HAP-1 (cell line): ENCODE measurements at regions not wholly inside any gene's neighbourhood (a gene's known extent, or its start where the extent isn't known, plus 50 kb on each side); places are given as distances from the start of the nearest gene placed in this dataset.

Experiments used
- DNase-seq, 2 experiments: peaks; one replicate each; pipeline ENCODE4 v3.0.0-alpha.2; 2016 to 2020; ENCODE audit warnings: low spot score in 2 of 2
- H3K27me3 ChIP-seq: fragments of 250-450 bp; sonication (Bioruptor Pico); 2 replicates; pipeline ENCODE4 v1.5.1; 2020; ENCODE audit warnings: low read depth, mild to moderate bottlenecking, moderate library complexity
- H3K36me3 ChIP-seq: fragments of 250-450 bp; sonication (Bioruptor Pico); replicated peaks from 2 replicates; pipeline ENCODE4 v1.5.1; 2020; ENCODE audit warnings: mild to moderate bottlenecking
- H3K4me1 ChIP-seq: fragments of 250-450 bp; sonication (Bioruptor Pico); 2 replicates; pipeline ENCODE4 v1.5.1; 2020; ENCODE audit warnings: mild to moderate bottlenecking
- H3K4me3 ChIP-seq: fragments of 250-450 bp; sonication (Bioruptor Pico); 2 replicates; pipeline ENCODE4 v1.5.1; 2020; ENCODE audit warnings: mild to moderate bottlenecking, moderate library complexity
- H3K9me3 ChIP-seq: fragments of 250-450 bp; sonication (Bioruptor Pico); 2 replicates; pipeline ENCODE4 v1.5.1; 2020; ENCODE audit warnings: mild to moderate bottlenecking, moderate library complexity
- in situ Hi-C: fragments of 300-500 bp; cut with MboI; formaldehyde crosslinking; loops from 3 replicates; pipeline ENCODE4 v1.14.3; 2020; ENCODE audit warnings: low sequenced_read_pairs, inconsistent platforms, mixed read lengths

DNA sequence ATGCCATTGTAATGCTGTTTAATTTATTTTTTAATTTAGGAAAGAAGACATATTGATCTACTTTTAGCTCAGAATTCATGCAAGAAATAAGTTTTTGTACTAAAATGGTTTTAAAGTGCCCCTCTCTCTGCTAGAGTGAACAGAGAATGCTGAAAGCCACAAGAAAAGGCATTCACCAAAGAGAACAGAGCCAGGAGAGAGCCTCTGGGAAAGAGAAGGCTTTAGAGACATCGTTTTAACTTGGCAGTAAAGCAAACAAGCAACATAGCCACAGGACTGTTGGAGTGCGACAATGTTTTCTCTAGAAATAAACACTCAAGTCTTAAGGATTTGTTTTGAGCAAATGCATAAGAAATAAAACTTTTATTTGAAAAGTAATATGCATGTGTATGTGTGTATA, 484.1 kb upstream of the CPEB2 start:
- no peaks in the 10 kb centered on the region for H3K4me1 ChIP-seq
- in situ Hi-C loops, result no loop called here
- no peak for DNase-seq
- H3K9me3 ChIP-seq, result no peaks in the 10 kb centered on the region
- H3K27me3 ChIP-seq, result no peaks in the 10 kb centered on the region
- no peak overlapping the region for H3K4me3 ChIP-seq
- no peaks in the 10 kb centered on the region for H3K36me3 ChIP-seq

DNA sequence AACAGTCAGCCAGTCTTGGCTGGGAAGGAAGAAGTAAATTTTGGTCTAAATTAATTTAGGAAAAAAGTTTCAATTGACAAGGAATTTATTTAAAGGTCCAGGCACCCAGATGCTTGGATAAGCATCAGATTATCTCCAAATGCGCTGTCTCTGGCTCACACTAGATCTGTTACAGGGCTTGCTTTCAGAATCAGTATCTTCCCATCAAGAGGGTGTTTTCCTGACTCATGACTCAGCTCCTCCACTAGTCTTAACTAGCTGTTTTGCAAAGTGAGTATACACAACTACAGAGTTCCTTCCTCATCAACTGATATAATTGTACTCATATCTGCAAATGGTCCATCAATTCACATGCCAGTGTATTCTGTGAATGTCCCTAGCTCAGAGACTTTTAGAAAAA, 482.1 kb upstream of the CPEB2 start:
- no peak for DNase-seq

DNA sequence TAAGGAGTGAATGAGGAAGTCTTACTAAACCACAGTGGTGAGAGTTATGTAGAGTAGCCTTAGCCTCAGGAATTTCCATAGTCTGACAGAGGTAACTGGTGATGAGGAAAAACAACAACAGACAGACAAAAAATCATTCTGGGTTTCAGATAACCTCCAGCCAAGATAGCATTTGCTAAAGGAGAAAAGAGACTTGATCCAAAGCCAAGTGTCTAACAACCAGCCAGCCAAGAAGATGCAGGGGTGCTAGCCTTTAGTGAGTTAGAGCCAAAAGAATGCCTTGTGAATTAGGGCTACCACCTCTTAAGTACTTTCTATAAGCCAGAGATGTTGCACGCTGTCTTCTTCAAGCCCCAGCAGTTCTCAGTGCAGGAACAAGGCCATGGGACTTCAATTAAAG, 478.0 kb upstream of the CPEB2 start:
- DNase-seq, result no peak
- Histone ChIP-seq H3K4me3 (no peak overlapping the region), H3K27me3 (no peaks in the 10 kb centered on the region), H3K4me1 (no peaks in the 10 kb centered on the region), H3K9me3 (no peaks in the 10 kb centered on the region), H3K36me3 (no peaks in the 10 kb centered on the region)
- in situ Hi-C loops, result no loop called here

More for the DNA sequence above, 482.1 kb upstream of the CPEB2 start:
- no peak overlapping the region for H3K4me3 ChIP-seq
- no peaks in the 10 kb centered on the region for H3K9me3 ChIP-seq
- in situ Hi-C loops, result no loop called here
- no peaks in the 10 kb centered on the region for H3K36me3 ChIP-seq
- no peaks in the 10 kb centered on the region for H3K4me1 ChIP-seq
- no peaks in the 10 kb centered on the region for H3K27me3 ChIP-seq

DNA sequence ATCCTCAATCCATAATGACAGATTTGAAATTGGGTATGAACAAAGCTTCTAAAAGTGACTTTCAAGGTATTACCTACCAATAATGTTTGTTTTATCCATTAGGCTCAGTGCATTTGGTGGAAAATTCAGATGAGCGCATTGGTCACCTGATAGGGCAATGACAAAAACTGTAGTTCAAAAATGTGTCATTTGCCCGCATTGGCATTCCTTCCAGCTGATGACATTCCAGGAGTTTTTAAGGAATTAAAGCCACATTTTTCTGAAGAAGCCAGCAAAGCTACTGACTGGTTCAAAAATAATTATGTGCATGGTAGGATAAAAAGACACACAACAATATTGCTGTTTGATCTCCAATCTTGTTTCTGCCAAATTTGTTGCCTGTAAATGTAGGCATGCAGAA, 473.4 kb upstream of the CPEB2 start:
- H3K4me3 ChIP-seq, result no peak overlapping the region
- no peak for DNase-seq
- no peaks in the 10 kb centered on the region for H3K4me1 ChIP-seq
- in situ Hi-C loops, result no loop called here
- no peaks in the 10 kb centered on the region for H3K36me3 ChIP-seq
- no peaks in the 10 kb centered on the region for H3K27me3 ChIP-seq
- no peaks in the 10 kb centered on the region for H3K9me3 ChIP-seq

DNA sequence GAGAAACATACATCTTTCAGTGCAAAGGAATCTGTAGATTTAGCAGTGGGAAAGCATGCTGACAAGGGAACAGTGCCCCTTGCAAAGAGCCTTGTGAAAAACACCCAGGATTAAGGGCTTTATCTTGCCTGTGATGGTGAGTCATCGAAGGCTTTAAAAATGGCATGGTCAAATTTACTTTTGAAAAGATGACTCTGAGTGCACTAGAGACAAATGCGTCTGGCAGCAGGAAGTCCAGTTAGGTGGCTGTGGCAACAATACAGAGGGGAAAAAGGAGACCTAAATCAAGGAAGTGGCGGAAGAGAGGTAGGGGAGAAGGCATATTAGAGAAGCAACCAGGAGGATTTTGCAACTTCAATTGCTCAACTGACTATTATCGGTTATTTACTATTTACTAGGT, 472.6 kb upstream of the CPEB2 start:
- no peaks in the 10 kb centered on the region for H3K4me1 ChIP-seq
- in situ Hi-C loops, result no loop called here
- H3K4me3 ChIP-seq, result no peak overlapping the region
- H3K9me3 ChIP-seq, result no peaks in the 10 kb centered on the region
- no peaks in the 10 kb centered on the region for H3K36me3 ChIP-seq
- DNase-seq, result no peak
- H3K27me3 ChIP-seq, result no peaks in the 10 kb centered on the region

DNA sequence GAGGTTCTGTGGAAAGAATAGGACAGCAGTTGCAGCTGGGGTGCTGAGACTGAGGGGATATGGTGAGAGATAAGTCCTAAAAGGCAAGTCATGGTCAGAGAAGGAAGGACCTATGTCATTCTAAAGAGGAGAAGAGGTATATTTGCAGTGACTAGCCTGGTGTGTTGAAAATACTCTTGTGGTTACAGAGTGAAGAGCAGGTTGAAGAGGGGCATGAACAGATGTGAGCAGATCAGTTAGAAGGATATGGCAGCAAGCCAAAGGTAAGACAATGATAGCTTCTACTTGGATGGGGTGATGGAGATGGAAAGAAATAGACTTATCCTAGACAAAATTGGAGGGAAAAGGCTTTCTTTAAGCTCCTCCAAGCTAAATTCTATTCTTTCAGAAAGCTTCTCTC, 469.8 kb upstream of the CPEB2 start:
- DNase-seq, result no peak
- Histone ChIP-seq H3K27me3 (no peaks in the 10 kb centered on the region), H3K4me1 (no peaks in the 10 kb centered on the region), H3K36me3 (no peaks in the 10 kb centered on the region), H3K9me3 (no peaks in the 10 kb centered on the region), H3K4me3 (no peak overlapping the region)
- in situ Hi-C loops, result no loop called here

DNA sequence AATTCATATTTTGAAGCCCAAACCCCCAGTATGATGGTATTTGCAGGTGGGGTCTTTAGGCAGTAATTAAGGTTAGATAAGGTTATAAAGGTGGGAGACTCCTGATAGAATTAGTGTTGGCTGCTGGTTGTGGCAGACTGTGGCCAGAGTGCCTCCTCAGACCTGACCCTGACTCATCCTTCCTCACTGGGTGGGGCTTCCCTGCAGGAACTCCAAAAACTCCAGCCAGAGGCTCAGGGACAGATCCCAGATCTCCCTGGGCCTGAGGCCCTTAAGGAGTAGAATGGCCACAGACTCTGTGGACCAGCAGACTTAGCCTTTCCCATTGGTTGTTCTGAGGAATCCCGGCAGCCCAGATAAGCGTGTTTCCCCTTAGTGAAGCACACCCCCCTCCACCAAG, 463.0 kb upstream of the CPEB2 start:
- Histone ChIP-seq H3K9me3 (no peaks in the 10 kb centered on the region), H3K36me3 (no peaks in the 10 kb centered on the region), H3K27me3 (no peaks in the 10 kb centered on the region), H3K4me1 (no peaks in the 10 kb centered on the region), H3K4me3 (no peak overlapping the region)
- DNase-seq, result no peak
- in situ Hi-C loops, result no loop called here

DNA sequence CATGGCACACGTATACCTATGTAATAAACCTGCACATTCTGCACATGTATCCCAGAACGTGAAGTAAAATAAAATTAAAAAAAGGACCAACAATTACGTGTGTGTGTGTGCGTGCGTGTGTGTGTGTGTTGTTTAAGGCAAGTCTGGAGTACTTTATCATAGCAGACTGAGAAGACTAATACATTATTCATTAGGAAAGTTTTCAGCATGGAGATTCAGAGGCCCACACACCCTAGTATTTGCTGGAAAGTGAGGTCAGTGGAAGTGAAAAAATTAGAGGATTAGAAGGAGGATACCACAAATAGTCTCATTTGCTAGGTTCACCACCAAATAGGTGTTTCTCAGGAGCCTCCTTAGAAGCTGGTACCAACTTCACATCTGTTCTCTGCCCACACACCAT, 457.1 kb upstream of the CPEB2 start:
- in situ Hi-C loops, result no loop called here
- no peaks in the 10 kb centered on the region for H3K27me3 ChIP-seq
- H3K4me3 ChIP-seq, result no peak overlapping the region
- H3K9me3 ChIP-seq, result no peaks in the 10 kb centered on the region
- no peak for DNase-seq
- no peaks in the 10 kb centered on the region for H3K36me3 ChIP-seq
- no peaks in the 10 kb centered on the region for H3K4me1 ChIP-seq

DNA sequence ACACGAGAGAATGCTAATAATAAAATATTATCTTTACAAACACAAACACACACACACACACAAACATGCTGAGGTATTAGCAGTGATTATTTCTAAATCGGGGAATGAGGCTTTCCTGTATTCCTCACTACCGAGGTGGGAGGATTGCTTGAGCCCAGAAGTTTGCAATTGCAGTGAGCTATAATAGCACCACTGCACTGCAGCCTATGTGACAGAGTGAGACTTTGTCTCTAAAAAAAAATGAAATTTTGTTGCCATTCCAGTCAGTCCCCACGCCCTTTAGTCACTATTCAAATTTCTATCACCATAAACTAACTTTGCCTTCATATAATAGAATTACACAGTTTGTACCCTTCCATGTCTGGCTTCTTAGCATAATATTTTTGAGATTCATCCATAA, 456.5 kb upstream of the CPEB2 start:
- Histone ChIP-seq H3K36me3 (no peaks in the 10 kb centered on the region), H3K4me1 (no peaks in the 10 kb centered on the region), H3K4me3 (no peak overlapping the region), H3K27me3 (no peaks in the 10 kb centered on the region), H3K9me3 (no peaks in the 10 kb centered on the region)
- no peak for DNase-seq
- in situ Hi-C loops, result no loop called here

DNA sequence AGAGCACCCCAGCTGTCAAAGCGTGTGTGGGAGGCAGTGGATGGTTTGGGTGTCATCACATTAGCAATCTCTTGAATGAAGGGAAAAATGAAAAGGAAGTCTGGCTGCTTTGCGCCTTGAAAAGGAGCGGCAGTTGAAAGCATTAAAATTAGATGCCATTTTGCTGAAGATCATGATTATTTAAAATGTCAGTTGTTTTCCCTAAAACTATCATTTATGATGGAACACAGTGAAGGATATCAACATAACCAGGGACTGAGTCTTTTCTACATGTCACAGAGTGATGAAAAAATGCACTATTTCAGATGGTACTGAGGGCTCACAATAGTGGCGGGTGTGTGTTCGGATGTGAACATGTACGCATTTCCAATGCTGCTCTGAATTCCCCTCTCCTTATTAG, 450.2 kb upstream of the CPEB2 start:
- Histone ChIP-seq H3K4me1 (no peaks in the 10 kb centered on the region), H3K36me3 (no peaks in the 10 kb centered on the region), H3K4me3 (no peak overlapping the region), H3K9me3 (no peaks in the 10 kb centered on the region), H3K27me3 (no peaks in the 10 kb centered on the region)
- in situ Hi-C loops, result no loop called here
- no peak for DNase-seq

DNA sequence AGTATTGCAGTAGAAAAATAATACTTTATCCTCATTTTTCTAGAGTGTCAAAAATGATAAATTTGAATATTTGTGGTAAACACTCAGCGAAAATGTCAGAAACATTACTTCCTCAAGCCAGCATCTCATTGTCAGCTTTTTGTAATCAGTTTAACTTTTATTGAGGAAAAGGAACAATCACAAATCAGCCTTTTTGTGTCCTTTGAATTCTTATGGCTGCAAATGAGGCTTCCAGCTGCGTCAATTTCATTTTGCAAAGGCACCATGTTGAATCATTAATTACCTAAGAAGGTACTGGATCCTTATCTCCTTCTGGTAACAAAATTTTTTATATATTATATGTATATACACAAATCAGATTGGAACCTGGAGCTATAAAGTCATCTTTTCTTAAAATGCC, 442.6 kb upstream of the CPEB2 start:
- DNase-seq, result no peak
- H3K4me3 ChIP-seq, result no peak overlapping the region
- H3K9me3 ChIP-seq, result no peaks in the 10 kb centered on the region
- H3K4me1 ChIP-seq, result no peaks in the 10 kb centered on the region
- H3K27me3 ChIP-seq, result no peaks in the 10 kb centered on the region
- in situ Hi-C loops, result no loop called here
- no peaks in the 10 kb centered on the region for H3K36me3 ChIP-seq

DNA sequence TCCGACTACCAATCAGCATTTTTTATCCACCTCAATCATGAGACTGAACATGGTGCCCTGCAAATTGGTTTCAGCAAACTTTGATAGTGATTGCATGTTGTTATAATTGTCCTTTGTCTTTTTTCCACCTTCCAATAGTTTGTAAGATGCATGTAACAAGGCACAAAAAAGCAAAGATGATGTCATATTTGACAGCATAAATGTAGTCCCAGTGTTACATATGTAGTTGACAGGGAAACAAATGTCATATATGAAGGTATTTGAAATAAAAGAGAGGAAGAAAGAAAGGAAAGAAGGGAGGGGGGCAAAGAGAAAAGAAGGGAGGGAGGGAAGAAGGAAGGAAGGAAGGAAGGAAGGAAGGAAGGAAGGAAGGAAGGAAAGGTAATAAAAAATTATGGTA, 441.7 kb upstream of the CPEB2 start:
- Histone ChIP-seq H3K4me3 (no peak overlapping the region), H3K36me3 (no peaks in the 10 kb centered on the region), H3K27me3 (no peaks in the 10 kb centered on the region), H3K4me1 (no peaks in the 10 kb centered on the region), H3K9me3 (no peaks in the 10 kb centered on the region)
- in situ Hi-C loops, result no loop called here
- no peak for DNase-seq

DNA sequence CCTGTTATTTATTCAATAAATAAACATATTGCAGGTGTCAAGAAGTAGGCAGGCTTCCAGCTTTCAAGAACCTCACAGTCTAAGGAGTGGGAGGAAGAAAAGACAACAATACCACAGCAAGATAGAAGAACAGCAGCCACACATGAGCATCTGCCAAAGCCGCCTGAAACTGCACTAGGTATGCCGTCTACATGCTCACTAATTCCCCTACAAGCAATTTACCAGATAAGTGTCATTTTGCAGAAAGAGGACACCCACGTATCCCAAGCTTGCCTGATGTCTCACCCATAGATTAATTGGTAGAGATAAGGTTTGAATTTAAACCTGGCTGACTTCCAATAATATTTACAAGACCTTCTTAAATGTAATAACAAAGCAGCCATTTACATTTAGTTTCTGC, 439.4 kb upstream of the CPEB2 start:
- no peaks in the 10 kb centered on the region for H3K9me3 ChIP-seq
- in situ Hi-C loops, result no loop called here
- H3K36me3 ChIP-seq, result no peaks in the 10 kb centered on the region
- no peak overlapping the region for H3K4me3 ChIP-seq
- no peaks in the 10 kb centered on the region for H3K4me1 ChIP-seq
- no peaks in the 10 kb centered on the region for H3K27me3 ChIP-seq
- no peak for DNase-seq

DNA sequence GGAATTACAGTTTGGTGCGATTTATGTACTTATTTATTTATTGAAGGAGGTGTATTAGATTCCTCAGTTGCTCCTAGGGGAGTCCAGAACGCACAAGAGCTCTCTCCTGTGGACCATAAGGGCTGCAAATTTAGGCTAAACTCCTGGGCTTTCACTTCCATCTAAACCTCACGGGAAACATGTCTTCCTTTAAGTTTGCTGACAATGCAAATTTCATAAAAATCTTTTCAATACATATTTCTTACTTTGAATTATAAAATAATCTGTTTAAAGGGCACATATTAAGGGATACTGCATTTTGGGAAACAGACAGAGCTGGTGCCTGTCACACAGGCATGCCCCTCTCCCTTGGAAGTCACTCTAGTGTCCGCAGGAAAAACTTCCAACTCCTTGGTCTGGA, 438.0 kb upstream of the CPEB2 start:
- Histone ChIP-seq H3K4me1 (no peaks in the 10 kb centered on the region), H3K4me3 (no peak overlapping the region), H3K36me3 (no peaks in the 10 kb centered on the region), H3K27me3 (no peaks in the 10 kb centered on the region), H3K9me3 (no peaks in the 10 kb centered on the region)
- DNase-seq, result no peak
- in situ Hi-C loops, result no loop called here

DNA sequence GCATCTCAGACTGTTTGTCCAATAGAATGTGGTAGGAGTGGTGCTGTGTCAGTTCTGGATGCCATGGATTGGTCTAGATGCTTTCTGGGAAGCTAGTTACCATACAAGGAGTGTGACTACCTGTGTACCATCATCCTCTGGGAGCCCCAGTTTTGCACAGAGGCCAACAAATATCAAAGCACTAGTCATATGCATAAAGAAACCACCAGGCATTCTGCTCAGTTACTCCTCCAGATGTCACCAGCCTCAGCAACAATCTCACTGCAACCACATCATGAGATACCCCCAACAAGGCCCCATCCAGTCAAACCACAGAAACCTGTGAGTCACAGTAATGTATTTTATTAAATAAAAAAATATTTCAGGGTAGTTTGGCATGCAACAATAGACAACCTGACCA, 435.8 kb upstream of the CPEB2 start:
- in situ Hi-C loops, result no loop called here
- Histone ChIP-seq H3K4me1 (no peaks in the 10 kb centered on the region), H3K9me3 (no peaks in the 10 kb centered on the region), H3K4me3 (no peak overlapping the region), H3K36me3 (no peaks in the 10 kb centered on the region), H3K27me3 (no peaks in the 10 kb centered on the region)
- no peak for DNase-seq
